PFSK-1 (cell line): ENCODE measurements at regions not wholly inside any gene's neighbourhood (a gene's known extent, or its start where the extent isn't known, plus 50 kb on each side); places are given as distances from the start of the nearest gene placed in this dataset.

Experiments used
- FOXP2 ChIP-seq: optimal IDR thresholded peaks from 2 replicates; pipeline ENCODE3; 2011; ENCODE audit warnings: borderline replicate concordance, control low read depth, inconsistent platforms; ENCODE audit not compliant: insufficient read depth; ENCODE audit errors: extremely low read length, extremely low read depth
- POLR2AphosphoS5 ChIP-seq: IDR thresholded peaks from 2 replicates; pipeline ENCODE4 v1.6.1; 2012; ENCODE audit warnings: low read depth, mild to moderate bottlenecking, control low read depth, low read length, moderate library complexity
- REST ChIP-seq, 2 experiments: IDR thresholded peaks; 2 replicates each; pipeline versions ENCODE4 v1.6.1 to v1.8.0; 2011 to 2012; ENCODE audit warnings: low read depth in 2 of 2, low read length in 2 of 2, control low read depth in 1 of 2, inconsistent platforms in 1 of 2, mild to moderate bottlenecking in 1 of 2, moderate library complexity in 1 of 2; ENCODE audit not compliant: insufficient read depth in 1 of 2
- SIN3A ChIP-seq: IDR thresholded peaks from 2 replicates; pipeline ENCODE4 v1.6.1; 2012; ENCODE audit warnings: mild to moderate bottlenecking, low read length, moderate library complexity, borderline replicate concordance; ENCODE audit not compliant: insufficient read depth

DNA sequence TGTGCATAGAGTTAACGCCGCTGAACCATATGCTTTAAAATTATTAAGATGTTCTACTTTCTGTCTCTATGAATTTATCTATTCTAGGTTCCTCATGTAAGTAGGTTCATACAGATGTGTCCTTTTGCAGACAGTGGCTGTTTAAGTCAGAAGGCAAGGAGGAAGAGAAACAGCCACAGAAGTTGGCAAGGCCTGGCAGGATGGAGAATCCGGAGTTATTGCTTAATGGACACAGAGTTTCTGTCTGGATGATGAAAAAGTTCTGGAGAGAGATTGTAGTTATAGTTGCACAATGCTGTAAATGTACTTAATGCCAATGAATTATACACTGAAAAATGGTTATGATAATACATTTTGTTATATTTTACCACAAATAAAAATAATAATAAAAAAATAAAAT lies 283.6 kb upstream of the CNR1 start:
- TF ChIP-seq POLR2AphosphoS5 (no peak), FOXP2 (no peak), REST (IDR thresholded peaks at IDR 0.05; ENCODE audit: insufficient read depth in 1 of 2, low read depth in 2 of 2, low read length in 2 of 2) (no peak), SIN3A (no peak)
